ENCODE measurements at regions not wholly inside any gene's neighbourhood (a gene's known extent, or its start where the extent isn't known, plus 50 kb on each side); places are given as distances from the start of the nearest gene placed in this dataset.

- TF ChIP-seq, protein P1, sequence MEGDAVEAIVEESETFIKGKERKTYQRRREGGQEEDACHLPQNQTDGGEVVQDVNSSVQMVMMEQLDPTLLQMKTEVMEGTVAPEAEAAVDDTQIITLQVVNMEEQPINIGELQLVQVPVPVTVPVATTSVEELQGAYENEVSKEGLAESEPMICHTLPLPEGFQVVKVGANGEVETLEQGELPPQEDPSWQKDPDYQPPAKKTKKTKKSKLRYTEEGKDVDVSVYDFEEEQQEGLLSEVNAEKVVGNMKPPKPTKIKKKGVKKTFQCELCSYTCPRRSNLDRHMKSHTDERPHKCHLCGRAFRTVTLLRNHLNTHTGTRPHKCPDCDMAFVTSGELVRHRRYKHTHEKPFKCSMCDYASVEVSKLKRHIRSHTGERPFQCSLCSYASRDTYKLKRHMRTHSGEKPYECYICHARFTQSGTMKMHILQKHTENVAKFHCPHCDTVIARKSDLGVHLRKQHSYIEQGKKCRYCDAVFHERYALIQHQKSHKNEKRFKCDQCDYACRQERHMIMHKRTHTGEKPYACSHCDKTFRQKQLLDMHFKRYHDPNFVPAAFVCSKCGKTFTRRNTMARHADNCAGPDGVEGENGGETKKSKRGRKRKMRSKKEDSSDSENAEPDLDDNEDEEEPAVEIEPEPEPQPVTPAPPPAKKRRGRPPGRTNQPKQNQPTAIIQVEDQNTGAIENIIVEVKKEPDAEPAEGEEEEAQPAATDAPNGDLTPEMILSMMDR (IDR thresholded peaks at IDR 0.05) = no peak
- H3K27ac ChIP-seq (ENCODE audit: low read depth in 1 of 2, low read length in 2 of 2) = no peak overlapping the region
- Mint-ChIP-seq H3K27me3 (peaks cover 36% of the 10 kb centered on the region), H3K4me1 (ENCODE audit: low read depth) (no peaks in the 10 kb centered on the region), H3K36me3 (ENCODE audit: low read depth) (no peaks in the 10 kb centered on the region), H3K27ac (no peak overlapping the region), H3K4me3 (no peak overlapping the region), H3K9me3 (no peaks in the 10 kb centered on the region)
- intact Hi-C loops (cut with DNase I, micrococcal nuclease) = loop anchor here (2.0 to 10.0 kb wide), 3 partner anchors 256 to 1254 kb away; no protein-coding TSS in a partner anchor
- no peaks in the 10 kb centered on the region for H3K9me3 ChIP-seq (ENCODE audit: control insufficient read depth in 1 of 2, insufficient read depth in 1 of 2, low read length in 2 of 2)
- no peaks in the 10 kb centered on the region for H3K4me1 ChIP-seq (ENCODE audit: insufficient read depth, low read length)
- DNase-seq = no peak
- POLR2A ChIA-PET = no interaction called here
- CTCF ChIA-PET = no interaction called here
- H3K4me3 ChIP-seq (ENCODE audit: low read length) = no peak overlapping the region
- no peak for ATAC-seq (ENCODE audit: poor library complexity)
- peaks cover 0 to 16% of the 10 kb centered on the region in 2 experiments for H3K27me3 ChIP-seq (ENCODE audit: control insufficient read depth in 1 of 2, insufficient read depth in 2 of 2, low read length in 2 of 2)
- H3K36me3 ChIP-seq (ENCODE audit: insufficient read depth, low read length) = no peaks in the 10 kb centered on the region
Measured at GRCh38 chr4:183843248-183843671, 61.8 kb upstream of the STOX2 start.

GRCh38 chr4:183846951-183847350 is 58.2 kb upstream of the STOX2 start:
- TF ChIP-seq, protein P1 (IDR thresholded peaks at IDR 0.05) = no peak
- no peak overlapping the region for H3K4me3 Mint-ChIP-seq
- intact Hi-C loops (cut with DNase I, micrococcal nuclease) = loop anchor here in 1 of 2 experiments (10.0 kb wide), 1 partner anchor 372 kb away; no protein-coding TSS in a partner anchor
- ChIA-PET POLR2A (no interaction called here), CTCF (no interaction called here)
- Histone ChIP-seq H3K27me3 (ENCODE audit: control insufficient read depth in 1 of 2, insufficient read depth in 2 of 2, low read length in 2 of 2) (peaks cover 5 to 15% of the 10 kb centered on the region in 2 experiments), H3K9me3 (ENCODE audit: control insufficient read depth in 1 of 2, insufficient read depth in 1 of 2, low read length in 2 of 2) (no peaks in the 10 kb centered on the region), H3K4me1 (ENCODE audit: insufficient read depth, low read length) (no peaks in the 10 kb centered on the region), H3K27ac (ENCODE audit: low read depth in 1 of 2, low read length in 2 of 2) (no peak overlapping the region), H3K36me3 (ENCODE audit: insufficient read depth, low read length) (no peaks in the 10 kb centered on the region), H3K4me3 (ENCODE audit: low read length) (no peak overlapping the region)
- ATAC-seq (ENCODE audit: poor library complexity) (no peak), DNase-seq (no peak)
- H3K27me3 Mint-ChIP-seq = peaks cover 32% of the 10 kb centered on the region
- no peak overlapping the region for H3K27ac Mint-ChIP-seq
- no peaks in the 10 kb centered on the region for H3K4me1 Mint-ChIP-seq (ENCODE audit: low read depth)
- no peaks in the 10 kb centered on the region for H3K9me3 Mint-ChIP-seq
- H3K36me3 Mint-ChIP-seq (ENCODE audit: low read depth) = no peaks in the 10 kb centered on the region

- H3K36me3 ChIP-seq (ENCODE audit: insufficient read depth, low read length) = no peaks in the 10 kb centered on the region
- TF ChIP-seq, protein P1 (IDR thresholded peaks at IDR 0.05) = no peak
- no peaks in the 10 kb centered on the region for H3K4me1 ChIP-seq (ENCODE audit: insufficient read depth, low read length)
- H3K36me3 Mint-ChIP-seq (ENCODE audit: low read depth) = no peaks in the 10 kb centered on the region
- CTCF ChIA-PET = no interaction called here
- peaks cover 29% of the 10 kb centered on the region for H3K27me3 Mint-ChIP-seq
- H3K27ac Mint-ChIP-seq = no peak overlapping the region
- H3K4me3 Mint-ChIP-seq = no peak overlapping the region
- POLR2A ChIA-PET = no interaction called here
- intact Hi-C loops (cut with DNase I, micrococcal nuclease) = loop anchor here in 1 of 2 experiments (10.0 kb wide), 1 partner anchor 374 kb away; no protein-coding TSS in a partner anchor
- DNase-seq (no peak), ATAC-seq (ENCODE audit: poor library complexity) (no peak)
- H3K27me3 ChIP-seq (ENCODE audit: control insufficient read depth in 1 of 2, insufficient read depth in 2 of 2, low read length in 2 of 2) = peaks cover 5 to 14% of the 10 kb centered on the region in 2 experiments
- H3K4me1 Mint-ChIP-seq (ENCODE audit: low read depth) = no peaks in the 10 kb centered on the region
- H3K27ac ChIP-seq (ENCODE audit: low read depth in 1 of 2, low read length in 2 of 2) = no peak overlapping the region
- no peaks in the 10 kb centered on the region for H3K9me3 ChIP-seq (ENCODE audit: control insufficient read depth in 1 of 2, insufficient read depth in 1 of 2, low read length in 2 of 2)
- H3K4me3 ChIP-seq (ENCODE audit: low read length) = no peak overlapping the region
- H3K9me3 Mint-ChIP-seq = no peaks in the 10 kb centered on the region
Measured at GRCh38 chr4:183848805-183849204, 56.3 kb upstream of the STOX2 start.

Measured in CD4-positive, alpha-beta T cell (primary cell).